ENCODE measurements at regions not wholly inside any gene's neighbourhood (a gene's known extent, or its start where the extent isn't known, plus 50 kb on each side); places are given as distances from the start of the nearest gene placed in this dataset.

DNA sequence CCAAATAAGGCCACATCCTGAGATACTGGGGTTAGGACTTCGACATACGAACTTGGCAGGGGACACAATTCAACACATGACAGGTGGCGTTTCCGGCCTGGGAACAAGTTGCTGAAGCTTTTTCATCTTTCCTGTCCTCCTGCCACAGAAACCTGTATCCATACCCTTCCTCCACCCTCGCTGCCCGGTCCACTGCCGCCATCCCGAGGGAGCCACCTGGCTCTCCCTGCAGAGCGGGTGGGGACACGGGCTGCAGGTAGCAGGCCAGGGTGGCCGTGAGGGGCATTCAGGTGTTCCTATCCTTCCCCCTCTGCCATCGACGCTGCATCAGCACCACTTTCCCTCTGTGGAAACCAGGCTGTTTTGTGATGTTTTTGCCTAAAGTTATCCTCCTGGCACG is 74.4 kb upstream of the TWIST2 start:
- Histone ChIP-seq H3K36me3 (replicated peaks in 1 of 2; ENCODE audit: control insufficient read depth in 1 of 2, insufficient read depth in 2 of 2, low read length in 1 of 2) (no peaks in the 10 kb centered on the region), H3K79me2 (ENCODE audit: insufficient read depth) (no peaks in the 10 kb centered on the region), H3K9ac (no peak overlapping the region), H2AFZ (ENCODE audit: low read depth) (no peak overlapping the region), H3F3A (replicated peaks; ENCODE audit: insufficient read depth) (no peaks in the 10 kb centered on the region), H3K27me3 (ENCODE audit: insufficient read depth) (no peaks in the 10 kb centered on the region), H3K27ac (ENCODE audit: low read depth in 2 of 2, low read length in 1 of 2) (no peak overlapping the region), H4K20me1 (ENCODE audit: insufficient read depth) (no peaks in the 10 kb centered on the region), H3K4me2 (no peak overlapping the region), H3K9me2 (no peaks in the 10 kb centered on the region), H3K4me3 (ENCODE audit: low read depth in 2 of 2, low read length in 1 of 2) (no peak overlapping the region), H3K4me1 (ENCODE audit: control insufficient read depth in 1 of 2, insufficient read depth in 2 of 2, low read depth in 1 of 2, low read length in 1 of 2) (no peaks in the 10 kb centered on the region), H3K9me3 (no peaks in the 10 kb centered on the region)
- 81% methylated on average over 14 of the region's 14 CpGs for WGBS (ENCODE audit: low lambda C conversion rate)
- no peak for DNase-seq
- ChIA-PET CTCF (interaction anchor here (0.8 to 4.5 kb wide), 2 partner anchors 12 to 250 kb away, joined by 3 to 26 read pairs; no protein-coding TSS in a partner anchor), POLR2A (no interaction called here)
- TF ChIP-seq FOXM1 (IDR thresholded peaks at IDR 0.05; ENCODE audit: low read depth) (no peak), USF1 (IDR thresholded peaks at IDR 0.05; ENCODE audit: borderline replicate concordance, low read depth) (no peak), TCF12 (IDR thresholded peaks at IDR 0.05) (no peak), NRF1 (IDR thresholded peaks at IDR 0.05; ENCODE audit: low read depth, low read length) (no peak)
- TF ChIP-seq, protein P1, sequence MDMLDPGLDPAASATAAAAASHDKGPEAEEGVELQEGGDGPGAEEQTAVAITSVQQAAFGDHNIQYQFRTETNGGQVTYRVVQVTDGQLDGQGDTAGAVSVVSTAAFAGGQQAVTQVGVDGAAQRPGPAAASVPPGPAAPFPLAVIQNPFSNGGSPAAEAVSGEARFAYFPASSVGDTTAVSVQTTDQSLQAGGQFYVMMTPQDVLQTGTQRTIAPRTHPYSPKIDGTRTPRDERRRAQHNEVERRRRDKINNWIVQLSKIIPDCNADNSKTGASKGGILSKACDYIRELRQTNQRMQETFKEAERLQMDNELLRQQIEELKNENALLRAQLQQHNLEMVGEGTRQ (IDR thresholded peaks at IDR 0.05; ENCODE audit: borderline replicate concordance, low read depth, low read length) = no peak

- ChIA-PET POLR2A (no interaction called here), CTCF (interaction anchor here (0.8 to 4.5 kb wide), 3 partner anchors 11 to 251 kb away, joined by 3 to 26 read pairs (median 12); no protein-coding TSS in a partner anchor)
- no peaks in the 10 kb centered on the region for H3K9me2 ChIP-seq
- no peaks in the 10 kb centered on the region for H3K36me3 ChIP-seq (replicated peaks in 1 of 2; ENCODE audit: control insufficient read depth in 1 of 2, insufficient read depth in 2 of 2, low read length in 1 of 2)
- no peak overlapping the region for H3K9ac ChIP-seq
- H3K4me2 ChIP-seq = no peak overlapping the region
- H3F3A ChIP-seq (replicated peaks; ENCODE audit: insufficient read depth) = no peaks in the 10 kb centered on the region
- H2AFZ ChIP-seq (ENCODE audit: low read depth) = no peak overlapping the region
- H3K79me2 ChIP-seq (ENCODE audit: insufficient read depth) = no peaks in the 10 kb centered on the region
- no peaks in the 10 kb centered on the region for H4K20me1 ChIP-seq (ENCODE audit: insufficient read depth)
- no peaks in the 10 kb centered on the region for H3K27me3 ChIP-seq (ENCODE audit: insufficient read depth)
- H3K4me3 ChIP-seq (ENCODE audit: low read depth in 2 of 2, low read length in 1 of 2) = no peak overlapping the region
- TF ChIP-seq RAD21 (IDR thresholded peaks at IDR 0.05; ENCODE audit: low read length) = no peak
- no peak for TF ChIP-seq YY1 (IDR thresholded peaks at IDR 0.05; ENCODE audit: low read depth)
- no peak for TF ChIP-seq TAF1 (IDR thresholded peaks at IDR 0.05; ENCODE audit: borderline replicate concordance, low read depth, low read length)
- WGBS (ENCODE audit: low lambda C conversion rate) = 86% methylated on average over 7 of the region's 7 CpGs
- no peak for DNase-seq
- H3K4me1 ChIP-seq (ENCODE audit: control insufficient read depth in 1 of 2, insufficient read depth in 2 of 2, low read depth in 1 of 2, low read length in 1 of 2) = no peaks in the 10 kb centered on the region
- no peak overlapping the region for H3K27ac ChIP-seq (ENCODE audit: low read depth in 2 of 2, low read length in 1 of 2)
- no peaks in the 10 kb centered on the region for H3K9me3 ChIP-seq
Observed at GRCh38 chr2:238774071-238774470, 73.8 kb upstream of the TWIST2 start.

DNA sequence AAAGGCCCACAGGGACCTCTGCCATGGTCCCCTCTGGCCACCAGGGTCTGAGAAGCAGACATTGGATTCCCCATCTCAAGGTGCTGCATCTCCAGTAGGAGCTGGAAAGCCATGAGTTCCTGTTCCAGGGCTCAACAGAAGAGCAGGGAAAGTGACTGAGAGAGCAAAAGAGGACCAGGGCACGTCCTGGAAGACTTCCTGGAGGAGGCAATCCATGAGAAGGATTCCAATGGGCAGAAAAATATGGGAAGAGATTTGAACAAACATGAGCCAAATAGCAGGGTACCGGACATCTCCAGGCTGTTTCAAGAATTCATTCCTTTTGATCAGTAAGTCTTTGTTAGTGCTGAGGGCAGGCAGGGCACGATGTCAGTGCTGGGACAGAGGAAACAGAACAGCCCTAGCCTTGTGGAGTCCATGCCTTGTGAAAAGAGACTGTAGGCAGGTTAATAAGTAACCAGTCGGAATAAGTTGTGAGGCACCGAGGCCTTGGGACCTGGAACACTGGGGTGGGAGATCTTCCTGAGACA is 72.8 kb upstream of the TWIST2 start:
- 59% methylated on average over 5 of the region's 5 CpGs for WGBS (ENCODE audit: low lambda C conversion rate)

More for the DNA sequence above, 72.8 kb upstream of the TWIST2 start:
- H3K36me3 ChIP-seq (replicated peaks in 1 of 2; ENCODE audit: control insufficient read depth in 1 of 2, insufficient read depth in 2 of 2, low read length in 1 of 2) = no peaks in the 10 kb centered on the region
- no peak for DNase-seq
- H3F3A ChIP-seq (replicated peaks; ENCODE audit: insufficient read depth) = no peaks in the 10 kb centered on the region
- no peaks in the 10 kb centered on the region for H4K20me1 ChIP-seq (ENCODE audit: insufficient read depth)
- ChIA-PET POLR2A (no interaction called here), CTCF (interaction anchor here (2.2 kb wide), 1 partner anchor 10 kb away, joined by 12 read pairs; no protein-coding TSS in a partner anchor)
- H3K4me2 ChIP-seq = no peak overlapping the region
- H3K9me2 ChIP-seq = no peaks in the 10 kb centered on the region
- no peak overlapping the region for H3K27ac ChIP-seq (ENCODE audit: low read depth in 2 of 2, low read length in 1 of 2)
- no peak overlapping the region for H3K4me3 ChIP-seq (ENCODE audit: low read depth in 2 of 2, low read length in 1 of 2)
- no peaks in the 10 kb centered on the region for H3K4me1 ChIP-seq (ENCODE audit: control insufficient read depth in 1 of 2, insufficient read depth in 2 of 2, low read depth in 1 of 2, low read length in 1 of 2)
- TF ChIP-seq TAF1 (IDR thresholded peaks at IDR 0.05; ENCODE audit: borderline replicate concordance, low read depth, low read length) = no peak
- TF ChIP-seq FOXM1 (IDR thresholded peaks at IDR 0.05; ENCODE audit: low read depth) = no peak
- no peak for TF ChIP-seq RXRA (IDR thresholded peaks at IDR 0.05; ENCODE audit: borderline replicate concordance, low read depth)
- TF ChIP-seq GATA2 (CRISPR knock-in tag; IDR thresholded peaks at IDR 0.05) = no peak
- no peak for TF ChIP-seq MXI1 (IDR thresholded peaks at IDR 0.05; ENCODE audit: low read depth, low read length)
- TF ChIP-seq ZBTB33 (IDR thresholded peaks at IDR 0.05; ENCODE audit: borderline replicate concordance, low read depth) = no peak
- H3K9me3 ChIP-seq = no peaks in the 10 kb centered on the region
- H3K79me2 ChIP-seq (ENCODE audit: insufficient read depth) = no peaks in the 10 kb centered on the region
- H3K9ac ChIP-seq = no peak overlapping the region
- no peaks in the 10 kb centered on the region for H3K27me3 ChIP-seq (ENCODE audit: insufficient read depth)
- H2AFZ ChIP-seq (ENCODE audit: low read depth) = no peak overlapping the region

Measured in SK-N-SH (cell line).